H9 (cell line): ENCODE measurements at regions not wholly inside any gene's neighbourhood (a gene's known extent, or its start where the extent isn't known, plus 50 kb on each side); places are given as distances from the start of the nearest gene placed in this dataset.

Experiments used
- DNase-seq: peaks from one replicate; pipeline ENCODE4 v3.0.0-alpha.2; 2017
- H2AFZ ChIP-seq: one replicate; pipeline ENCODE4 v1.6.1; 2013; ENCODE audit warnings: mild to moderate bottlenecking, low read length, control low read depth, moderate library complexity
- H2AK5ac ChIP-seq: 2 replicates; pipeline ENCODE4 v1.6.1; 2013; ENCODE audit warnings: low read length, control low read depth, mixed read lengths; ENCODE audit not compliant: insufficient read length
- H2BK120ac ChIP-seq: one replicate; pipeline ENCODE4 v1.6.1; 2013; ENCODE audit warnings: low read depth, mild to moderate bottlenecking, low read length, control low read depth, inconsistent platforms; ENCODE audit not compliant: poor library complexity, severe bottlenecking
- H2BK12ac ChIP-seq: 2 replicates; pipeline ENCODE4 v1.6.1; 2013; ENCODE audit warnings: low read length, control low read depth, mixed read lengths, low read depth; ENCODE audit not compliant: insufficient read length
- H2BK15ac ChIP-seq: 2 replicates; pipeline ENCODE4 v1.6.1; 2013; ENCODE audit warnings: low read depth, low read length, control low read depth
- H2BK20ac ChIP-seq: one replicate; pipeline ENCODE4 v1.6.1; 2013; ENCODE audit warnings: low read depth, mild to moderate bottlenecking, low read length, control low read depth, inconsistent platforms; ENCODE audit not compliant: poor library complexity, severe bottlenecking
- H2BK5ac ChIP-seq: 2 replicates; pipeline ENCODE4 v1.6.1; 2013; ENCODE audit warnings: low read length, control low read depth, mixed read lengths; ENCODE audit not compliant: insufficient read length
- H3K14ac ChIP-seq: 2 replicates; pipeline ENCODE4 v1.6.1; 2013; ENCODE audit warnings: low read length, control low read depth; ENCODE audit not compliant: insufficient read depth
- H3K18ac ChIP-seq: 2 replicates; pipeline ENCODE4 v1.6.1; 2013; ENCODE audit warnings: low read depth, mild to moderate bottlenecking, mixed read lengths, low read length, control low read depth; ENCODE audit not compliant: insufficient read length
- H3K23ac ChIP-seq: 2 replicates; pipeline ENCODE4 v1.6.1; 2013; ENCODE audit warnings: low read length, control low read depth, mixed read lengths, low read depth; ENCODE audit not compliant: insufficient read length
- H3K23me2 ChIP-seq: 2 replicates; pipeline ENCODE4 v1.6.1; 2013; ENCODE audit warnings: low read depth, mild to moderate bottlenecking, mixed read lengths, low read length, control low read depth; ENCODE audit not compliant: insufficient read length, poor library complexity, severe bottlenecking
- H3K27ac ChIP-seq: 2 replicates; pipeline ENCODE4 v1.5.1; 2013; ENCODE audit warnings: low read length, control low read depth, mixed read lengths, low read depth; ENCODE audit not compliant: insufficient read length
- H3K27me3 ChIP-seq: 2 replicates; pipeline ENCODE4 v1.6.1; 2013; ENCODE audit warnings: low read length, control low read depth, inconsistent platforms; ENCODE audit not compliant: insufficient read depth
- H3K4ac ChIP-seq: 2 replicates; pipeline ENCODE4 v1.6.1; 2013; ENCODE audit warnings: low read depth, mild to moderate bottlenecking, control low read depth, inconsistent platforms, low read length, moderate library complexity
- H3K4me1 ChIP-seq: 2 replicates; pipeline ENCODE4 v1.6.1; 2013; ENCODE audit warnings: low read length, control low read depth, inconsistent platforms; ENCODE audit not compliant: insufficient read depth
- H3K4me2 ChIP-seq: 2 replicates; pipeline ENCODE4 v1.6.1; 2013; ENCODE audit warnings: low read length, control low read depth, mixed read lengths; ENCODE audit not compliant: insufficient read length, insufficient read depth
- H3K56ac ChIP-seq: 2 replicates; pipeline ENCODE4 v1.6.1; 2013; ENCODE audit warnings: low read depth, mild to moderate bottlenecking, mixed read lengths, low read length, control low read depth; ENCODE audit not compliant: insufficient read length
- H3K79me1 ChIP-seq: 2 replicates; pipeline ENCODE4 v1.6.1; 2013; ENCODE audit warnings: low read depth, mild to moderate bottlenecking, moderate library complexity, low read length, control low read depth, inconsistent platforms; ENCODE audit not compliant: insufficient read depth, poor library complexity, severe bottlenecking
- H3K79me2 ChIP-seq: 2 replicates; pipeline ENCODE4 v1.6.1; 2013; ENCODE audit warnings: low read length, control low read depth, inconsistent platforms; ENCODE audit not compliant: insufficient read depth
- H3K9ac ChIP-seq: 2 replicates; pipeline ENCODE4 v1.6.1; 2013; ENCODE audit warnings: low read length, control low read depth, mixed read lengths; ENCODE audit not compliant: insufficient read length; ENCODE audit errors: extremely low read depth
- H3K9me3 ChIP-seq: one replicate; pipeline ENCODE4 v1.6.1; 2013; ENCODE audit warnings: low read depth, low read length, inconsistent platforms; ENCODE audit not compliant: control insufficient read depth
- H3T11ph ChIP-seq: one replicate; pipeline ENCODE4 v1.6.1; 2013; ENCODE audit warnings: mild to moderate bottlenecking, low read length, control low read depth, inconsistent platforms
- H4K20me1 ChIP-seq: one replicate; pipeline ENCODE4 v1.6.1; 2013; ENCODE audit not compliant: control insufficient read depth, insufficient read length, insufficient read depth
- H4K5ac ChIP-seq: 2 replicates; pipeline ENCODE4 v1.6.1; 2013; ENCODE audit warnings: low read depth, mild to moderate bottlenecking, mixed read lengths, low read length, control low read depth; ENCODE audit not compliant: insufficient read length
- H4K8ac ChIP-seq: replicated peaks from 2 replicates; pipeline ENCODE4 v1.6.1; 2013; ENCODE audit warnings: low read length, control low read depth, mixed read lengths, low read depth; ENCODE audit not compliant: insufficient read length
- H4K91ac ChIP-seq: 2 replicates; pipeline ENCODE4 v1.6.1; 2013; ENCODE audit warnings: low read depth, mild to moderate bottlenecking, moderate library complexity, mixed read lengths, low read length, control low read depth; ENCODE audit not compliant: insufficient read length
- H3K27ac Mint-ChIP-seq, 3 experiments: 2 replicates in 2 of 3; 3 replicates in 1 of 3; pipeline ENCODE4 v1.8.0; 2020 to 2021; ENCODE audit warnings: mixed read lengths in 3 of 3, mild to moderate bottlenecking in 1 of 3, moderate library complexity in 1 of 3
- H3K27me3 Mint-ChIP-seq: 2 replicates; pipeline ENCODE4 v1.8.0; 2021; ENCODE audit warnings: low read depth, mild to moderate bottlenecking, moderate library complexity, mixed read lengths
- H3K36me3 Mint-ChIP-seq, 3 experiments: 2 replicates in 2 of 3; 3 replicates in 1 of 3; pipeline ENCODE4 v1.8.0; 2020 to 2021; ENCODE audit warnings: low read depth in 3 of 3, mixed read lengths in 3 of 3; ENCODE audit not compliant: insufficient read depth in 1 of 3
- H3K4me1 Mint-ChIP-seq, 2 experiments: 2 replicates each; pipeline ENCODE4 v1.8.0; 2020; ENCODE audit warnings: mixed read lengths in 2 of 2
- H3K4me3 Mint-ChIP-seq, 2 experiments: 2 replicates in 1 of 2; 3 replicates in 1 of 2; pipeline ENCODE4 v1.8.0; 2020 to 2021; ENCODE audit warnings: mild to moderate bottlenecking in 2 of 2, mixed read lengths in 2 of 2, moderate library complexity in 1 of 2
- H3K9me3 Mint-ChIP-seq, 2 experiments: 2 replicates in 1 of 2; 3 replicates in 1 of 2; pipeline ENCODE4 v1.8.0; 2020; ENCODE audit warnings: mild to moderate bottlenecking in 2 of 2, mixed read lengths in 2 of 2, moderate library complexity in 1 of 2
- WGBS: extraction: QIAGEN DNeasy Blood & Tissue Kit; methylation state at CpG from one replicate; pipeline ENCODE4 v1.1.7; 2013; ENCODE audit warnings: missing lambda C conversion rate, low lambda C conversion rate, mixed read lengths; ENCODE audit not compliant: insufficient read length; ENCODE audit errors: extremely low coverage; 5-methylcytosine and 5-hydroxymethylcytosine counted together
- TF ChIP-seq, protein P1 (sequence below): fragments of 200-600 bp; sonication (generic); conservative IDR thresholded peaks from 3 replicates; pipeline ENCODE4 v1.8.0; 2021; ENCODE audit warnings: antibody characterized with exemption, mild to moderate bottlenecking

DNA sequence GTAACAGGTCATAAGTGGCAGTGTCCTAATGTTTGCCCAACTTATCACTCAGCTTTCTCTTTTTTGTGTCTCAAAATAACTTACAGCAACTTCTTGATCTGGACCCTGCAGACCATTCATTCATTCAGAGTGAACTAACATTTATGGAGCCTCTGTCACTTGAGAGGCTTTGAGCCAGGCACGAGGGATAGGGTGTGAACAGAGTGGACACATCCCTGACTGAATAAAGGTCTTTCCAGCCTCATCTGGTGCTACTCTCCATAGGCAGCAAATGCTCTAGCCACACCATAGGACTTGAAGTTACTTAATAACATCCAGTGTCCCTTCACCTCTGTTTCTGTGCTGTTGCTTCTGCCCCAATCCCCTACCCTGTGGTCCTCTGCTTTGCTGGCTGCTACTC is 212.1 kb upstream of the FBN2 start:
- Histone ChIP-seq H3K56ac (no peak overlapping the region), H3K79me2 (no peaks in the 10 kb centered on the region)
- WGBS = no CpG with 5 or more reads among the region's 1 CpG

More for the DNA sequence above, 212.1 kb upstream of the FBN2 start:
- no peaks in the 10 kb centered on the region for H3K36me3 Mint-ChIP-seq
- H3K4ac ChIP-seq = no peak overlapping the region
- no peak overlapping the region for H4K91ac ChIP-seq
- TF ChIP-seq, protein P1, sequence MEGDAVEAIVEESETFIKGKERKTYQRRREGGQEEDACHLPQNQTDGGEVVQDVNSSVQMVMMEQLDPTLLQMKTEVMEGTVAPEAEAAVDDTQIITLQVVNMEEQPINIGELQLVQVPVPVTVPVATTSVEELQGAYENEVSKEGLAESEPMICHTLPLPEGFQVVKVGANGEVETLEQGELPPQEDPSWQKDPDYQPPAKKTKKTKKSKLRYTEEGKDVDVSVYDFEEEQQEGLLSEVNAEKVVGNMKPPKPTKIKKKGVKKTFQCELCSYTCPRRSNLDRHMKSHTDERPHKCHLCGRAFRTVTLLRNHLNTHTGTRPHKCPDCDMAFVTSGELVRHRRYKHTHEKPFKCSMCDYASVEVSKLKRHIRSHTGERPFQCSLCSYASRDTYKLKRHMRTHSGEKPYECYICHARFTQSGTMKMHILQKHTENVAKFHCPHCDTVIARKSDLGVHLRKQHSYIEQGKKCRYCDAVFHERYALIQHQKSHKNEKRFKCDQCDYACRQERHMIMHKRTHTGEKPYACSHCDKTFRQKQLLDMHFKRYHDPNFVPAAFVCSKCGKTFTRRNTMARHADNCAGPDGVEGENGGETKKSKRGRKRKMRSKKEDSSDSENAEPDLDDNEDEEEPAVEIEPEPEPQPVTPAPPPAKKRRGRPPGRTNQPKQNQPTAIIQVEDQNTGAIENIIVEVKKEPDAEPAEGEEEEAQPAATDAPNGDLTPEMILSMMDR = no peak
- H3K4me1 Mint-ChIP-seq = peaks cover 0 to 8% of the 10 kb centered on the region in 2 experiments; a peak in 2 of 4 replicates
- no peak overlapping the region for H3K27ac ChIP-seq
- no peak overlapping the region for H2BK15ac ChIP-seq
- H3K4me1 ChIP-seq = no peaks in the 10 kb centered on the region
- no peaks in the 10 kb centered on the region for H3K9me3 ChIP-seq
- no peak overlapping the region for H2AK5ac ChIP-seq
- DNase-seq = no peak
- H3K9me3 Mint-ChIP-seq = no peaks in the 10 kb centered on the region
- H2BK120ac ChIP-seq = no peak overlapping the region
- H3T11ph ChIP-seq = no peak overlapping the region
- H4K20me1 ChIP-seq = no peaks in the 10 kb centered on the region
- no peak overlapping the region for H4K5ac ChIP-seq
- no peak overlapping the region for H2BK20ac ChIP-seq
- no peaks in the 10 kb centered on the region for H3K23me2 ChIP-seq
- no peaks in the 10 kb centered on the region for H3K27me3 Mint-ChIP-seq
- no peak overlapping the region for H2AFZ ChIP-seq
- H3K4me2 ChIP-seq = no peak overlapping the region
- no peaks in the 10 kb centered on the region for H3K27me3 ChIP-seq
- no peak overlapping the region for H3K4me3 Mint-ChIP-seq
- H3K23ac ChIP-seq = no peak overlapping the region
- H3K27ac Mint-ChIP-seq = no peak overlapping the region
- no peak overlapping the region for H2BK12ac ChIP-seq
- no peak overlapping the region for H4K8ac ChIP-seq
- no peaks in the 10 kb centered on the region for H3K79me1 ChIP-seq
- no peak overlapping the region for H2BK5ac ChIP-seq
- no peak overlapping the region for H3K9ac ChIP-seq
- H3K14ac ChIP-seq = no peak overlapping the region
- no peak overlapping the region for H3K18ac ChIP-seq
